Dendritic cell treated with granulocyte-macrophage colony-stimulating factor and Interleukin-4, amounts not matched to agents 40 ng/mL and 50 ng/mL, for 4 days (primary cell): ENCODE measurements at regions not wholly inside any gene's neighbourhood (a gene's known extent, or its start where the extent isn't known, plus 50 kb on each side); places are given as distances from the start of the nearest gene placed in this dataset.

Source experiments
- H3K27ac Mint-ChIP-seq: one replicate; pipeline ENCODE4 v1.8.0; 2022; ENCODE audit warnings: mild to moderate bottlenecking, mixed read lengths
- H3K27me3 Mint-ChIP-seq: one replicate; pipeline ENCODE4 v1.8.0; 2022; ENCODE audit warnings: mild to moderate bottlenecking, mixed read lengths
- H3K36me3 Mint-ChIP-seq: one replicate; pipeline ENCODE4 v1.8.0; 2022; ENCODE audit warnings: low read depth, mixed read lengths
- H3K4me1 Mint-ChIP-seq: one replicate; pipeline ENCODE4 v1.8.0; 2022; ENCODE audit warnings: low read depth, mixed read lengths
- H3K4me3 Mint-ChIP-seq: one replicate; pipeline ENCODE4 v1.8.0; 2022; ENCODE audit warnings: mild to moderate bottlenecking, moderate library complexity, mixed read lengths
- H3K9me3 Mint-ChIP-seq: one replicate; pipeline ENCODE4 v1.8.0; 2022; ENCODE audit warnings: mixed read lengths
- intact Hi-C: fragments of 100-400 bp; cut with micrococcal nuclease; formaldehyde crosslinking; loops from one replicate; pipeline ENCODE4 v1.15.0; 2022

DNA sequence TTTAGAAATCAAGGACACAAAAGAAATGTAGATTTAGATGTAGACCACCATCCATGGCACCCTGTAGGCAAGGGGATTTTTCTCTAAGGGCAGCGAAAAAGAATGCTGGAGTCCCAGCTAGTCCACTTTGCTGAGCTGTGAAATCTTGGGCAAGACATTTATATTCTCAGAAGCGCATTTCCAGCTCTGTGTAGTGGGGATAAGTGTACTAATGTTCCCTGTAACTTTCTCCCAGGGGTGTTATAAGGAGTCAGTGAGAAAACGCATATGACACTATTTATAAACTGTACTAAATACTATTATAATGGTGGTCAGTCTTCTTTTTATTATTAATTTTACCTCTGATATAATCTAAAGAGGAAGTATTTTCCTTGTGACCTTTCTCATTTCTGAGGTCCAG is 133.4 kb upstream of the FRMD6 start:
- Mint-ChIP-seq H3K27ac (no peak overlapping the region), H3K4me3 (no peak overlapping the region), H3K36me3 (no peaks in the 10 kb centered on the region), H3K9me3 (no peaks in the 10 kb centered on the region), H3K27me3 (no peaks in the 10 kb centered on the region), H3K4me1 (no peaks in the 10 kb centered on the region)
- intact Hi-C loops, result no loop called here

DNA sequence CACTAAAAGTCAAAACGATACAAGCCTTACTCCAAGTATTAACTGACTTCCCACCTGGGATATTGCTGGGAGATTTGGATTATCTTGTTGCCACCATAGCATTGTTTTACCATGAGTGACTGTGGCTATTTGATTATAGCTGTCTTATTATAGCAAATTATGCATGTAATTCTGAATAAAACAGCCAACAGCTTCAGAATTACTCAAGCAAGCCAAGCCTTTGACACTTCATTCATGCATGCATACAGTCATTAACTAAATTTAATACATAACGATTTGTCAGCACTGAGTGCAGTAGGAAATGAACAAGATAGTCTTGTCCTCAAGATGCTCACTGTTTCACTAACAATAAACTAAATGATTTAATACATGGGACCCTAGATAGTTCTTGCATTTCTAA is 133.0 kb upstream of the FRMD6 start:
- Mint-ChIP-seq H3K36me3 (no peaks in the 10 kb centered on the region), H3K4me1 (no peaks in the 10 kb centered on the region), H3K27me3 (no peaks in the 10 kb centered on the region)

DNA sequence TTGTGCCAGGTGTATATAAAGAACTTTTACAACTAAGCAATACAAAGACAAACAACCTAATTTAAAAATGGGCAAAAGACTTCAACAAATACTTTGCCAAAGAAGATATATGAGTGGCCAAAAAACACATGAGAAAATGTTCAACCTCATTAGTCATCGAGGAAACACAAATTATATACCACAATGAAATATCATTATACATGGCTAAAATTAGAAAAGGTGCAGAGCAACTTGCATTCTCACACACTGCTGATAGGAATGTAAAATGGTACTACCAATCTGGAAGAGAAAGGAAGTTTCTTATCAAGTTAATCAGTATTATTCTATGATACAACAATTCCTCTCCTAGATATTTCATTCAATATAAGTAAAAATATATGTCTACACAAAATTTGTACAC is 131.6 kb upstream of the FRMD6 start:
- H3K27ac Mint-ChIP-seq, result no peak overlapping the region
- H3K27me3 Mint-ChIP-seq, result no peaks in the 10 kb centered on the region
- H3K36me3 Mint-ChIP-seq, result no peaks in the 10 kb centered on the region
- no peaks in the 10 kb centered on the region for H3K4me1 Mint-ChIP-seq
- intact Hi-C loops, result no loop called here
- H3K4me3 Mint-ChIP-seq, result no peak overlapping the region
- H3K9me3 Mint-ChIP-seq, result no peaks in the 10 kb centered on the region

More for the DNA sequence above, 133.0 kb upstream of the FRMD6 start:
- intact Hi-C loops, result no loop called here
- no peak overlapping the region for H3K27ac Mint-ChIP-seq
- H3K9me3 Mint-ChIP-seq, result no peaks in the 10 kb centered on the region
- H3K4me3 Mint-ChIP-seq, result no peak overlapping the region

DNA sequence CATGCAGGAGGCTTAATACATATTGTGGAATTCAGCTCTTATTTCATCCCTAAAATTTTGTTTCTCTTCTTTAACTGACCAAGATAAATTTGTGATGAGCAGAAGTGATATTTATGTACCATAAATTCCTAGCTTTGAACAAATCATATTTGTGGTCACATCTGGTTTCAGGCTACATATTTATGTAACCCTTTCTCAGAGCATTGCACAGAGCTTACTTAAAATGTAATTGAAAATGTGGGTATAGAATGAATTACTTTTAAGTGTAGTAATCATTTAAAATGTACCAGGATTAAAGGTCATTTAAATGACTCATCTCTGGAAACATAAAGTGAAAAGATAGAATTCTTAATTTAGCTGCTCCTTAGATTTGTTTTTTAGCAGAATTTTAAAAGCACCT is 129.9 kb upstream of the FRMD6 start:
- intact Hi-C loops, result no loop called here
- no peaks in the 10 kb centered on the region for H3K9me3 Mint-ChIP-seq
- no peak overlapping the region for H3K27ac Mint-ChIP-seq
- H3K36me3 Mint-ChIP-seq, result no peaks in the 10 kb centered on the region
- H3K27me3 Mint-ChIP-seq, result no peaks in the 10 kb centered on the region
- no peak overlapping the region for H3K4me3 Mint-ChIP-seq
- no peaks in the 10 kb centered on the region for H3K4me1 Mint-ChIP-seq

DNA sequence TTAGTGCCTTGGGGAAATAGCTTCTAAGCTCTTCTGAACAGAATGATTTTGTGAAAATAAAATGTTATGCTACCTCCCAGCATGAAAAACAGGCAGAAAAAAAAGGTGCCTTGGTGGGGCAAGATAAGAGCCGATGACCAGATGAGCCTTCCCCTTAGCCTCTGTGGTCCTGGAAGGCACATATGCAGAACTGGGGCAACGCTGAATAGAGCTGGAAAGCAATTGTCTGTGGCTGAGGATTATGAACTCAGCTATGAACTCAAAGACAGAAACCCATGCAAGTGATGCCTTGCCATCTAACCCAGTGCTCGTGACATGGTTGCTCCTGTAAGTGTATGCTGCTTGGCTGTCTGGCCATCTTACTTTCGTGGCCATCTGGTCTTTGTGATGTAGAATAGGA is 128.5 kb upstream of the FRMD6 start:
- Mint-ChIP-seq H3K9me3 (no peaks in the 10 kb centered on the region), H3K27me3 (no peaks in the 10 kb centered on the region), H3K27ac (no peak overlapping the region), H3K36me3 (no peaks in the 10 kb centered on the region), H3K4me1 (no peaks in the 10 kb centered on the region), H3K4me3 (no peak overlapping the region)
- intact Hi-C loops, result no loop called here

DNA sequence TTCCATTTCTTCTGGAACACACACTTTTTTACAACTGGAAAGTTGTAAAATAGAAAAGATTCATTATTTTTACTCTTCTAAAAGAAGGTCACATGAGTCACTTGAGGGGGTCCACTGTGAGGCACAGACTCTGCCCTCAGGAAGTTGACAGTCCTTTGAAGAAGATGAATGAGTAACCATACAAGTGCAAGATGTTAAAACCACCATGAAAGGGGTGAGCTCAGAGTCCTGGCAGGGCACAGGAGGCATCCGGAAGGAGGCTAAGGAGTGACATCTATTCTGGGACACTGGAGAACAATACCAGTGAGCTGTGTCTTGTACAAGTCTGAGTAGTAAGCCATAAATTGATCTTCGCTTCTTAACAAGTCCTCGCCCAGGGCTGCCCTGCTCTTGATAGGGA is 126.0 kb upstream of the FRMD6 start:
- no peak overlapping the region for H3K27ac Mint-ChIP-seq
- H3K36me3 Mint-ChIP-seq, result no peaks in the 10 kb centered on the region
- H3K4me1 Mint-ChIP-seq, result no peaks in the 10 kb centered on the region
- no peaks in the 10 kb centered on the region for H3K9me3 Mint-ChIP-seq
- no peak overlapping the region for H3K4me3 Mint-ChIP-seq
- no peaks in the 10 kb centered on the region for H3K27me3 Mint-ChIP-seq
- intact Hi-C loops, result no loop called here

DNA sequence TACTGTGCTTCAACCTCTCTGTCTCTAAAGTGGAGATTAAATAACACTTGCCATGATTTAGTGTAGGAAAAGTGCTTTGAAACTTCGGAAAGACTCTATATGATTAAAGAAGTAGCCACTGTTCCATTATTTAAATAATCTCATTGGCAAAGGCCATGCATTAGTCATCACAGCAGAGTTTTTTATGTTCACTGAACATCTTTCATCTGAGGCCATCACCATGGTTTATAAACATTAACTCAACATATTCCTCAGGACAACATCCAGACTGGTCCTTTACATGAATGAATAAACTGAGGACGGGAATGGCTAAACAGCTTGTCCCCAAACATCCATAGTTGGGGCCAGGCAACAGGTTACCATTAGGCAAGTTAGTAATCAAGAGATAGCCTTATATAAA is 124.6 kb upstream of the FRMD6 start:
- Mint-ChIP-seq H3K4me3 (no peak overlapping the region), H3K36me3 (no peaks in the 10 kb centered on the region), H3K4me1 (no peaks in the 10 kb centered on the region), H3K9me3 (no peaks in the 10 kb centered on the region), H3K27ac (no peak overlapping the region), H3K27me3 (no peaks in the 10 kb centered on the region)
- intact Hi-C loops, result no loop called here

DNA sequence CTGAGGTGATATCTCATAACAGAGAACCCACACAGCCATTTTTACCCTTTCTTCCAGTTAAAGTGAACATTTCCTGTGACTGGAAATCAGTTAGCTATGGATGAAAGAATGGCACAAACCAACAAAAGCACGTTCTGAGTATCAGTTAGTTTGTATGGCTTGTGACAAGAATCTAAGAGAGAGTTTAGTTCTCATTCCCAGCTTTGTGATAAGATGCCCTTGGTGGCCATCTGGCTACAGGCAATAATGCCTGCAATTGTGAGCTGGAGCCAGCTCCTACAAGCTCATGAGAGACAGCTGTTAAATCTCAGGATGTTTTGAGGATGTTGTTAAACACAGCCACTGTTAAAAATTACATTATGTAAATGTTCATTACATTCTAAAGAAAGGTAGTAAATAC is 122.0 kb upstream of the FRMD6 start:
- intact Hi-C loops, result no loop called here
- Mint-ChIP-seq H3K4me1 (no peaks in the 10 kb centered on the region), H3K27me3 (no peaks in the 10 kb centered on the region), H3K27ac (no peak overlapping the region), H3K4me3 (no peak overlapping the region), H3K36me3 (no peaks in the 10 kb centered on the region), H3K9me3 (no peaks in the 10 kb centered on the region)

DNA sequence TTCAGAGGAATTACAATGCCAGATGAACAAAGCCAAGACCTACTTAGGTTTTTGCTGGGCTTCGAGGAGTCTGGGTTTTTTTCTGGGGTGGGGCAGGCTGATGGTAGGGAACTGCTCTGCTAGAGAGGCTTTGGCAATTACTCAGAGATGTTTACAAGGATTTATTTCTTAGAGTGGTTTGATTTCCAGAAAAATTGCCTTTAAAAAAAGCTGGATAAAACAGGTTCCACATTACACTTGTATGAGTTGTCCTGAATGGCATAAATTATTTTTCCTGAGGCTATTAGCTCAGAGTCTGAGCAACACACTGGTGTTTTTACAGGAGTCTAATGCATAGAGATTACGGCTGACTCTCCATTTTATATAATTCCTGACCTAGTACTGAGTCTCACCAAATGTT is 118.5 kb upstream of the FRMD6 start:
- Mint-ChIP-seq H3K27ac (no peak overlapping the region), H3K27me3 (no peaks in the 10 kb centered on the region), H3K9me3 (no peaks in the 10 kb centered on the region), H3K4me3 (no peak overlapping the region), H3K4me1 (no peaks in the 10 kb centered on the region), H3K36me3 (no peaks in the 10 kb centered on the region)
- intact Hi-C loops, result no loop called here

DNA sequence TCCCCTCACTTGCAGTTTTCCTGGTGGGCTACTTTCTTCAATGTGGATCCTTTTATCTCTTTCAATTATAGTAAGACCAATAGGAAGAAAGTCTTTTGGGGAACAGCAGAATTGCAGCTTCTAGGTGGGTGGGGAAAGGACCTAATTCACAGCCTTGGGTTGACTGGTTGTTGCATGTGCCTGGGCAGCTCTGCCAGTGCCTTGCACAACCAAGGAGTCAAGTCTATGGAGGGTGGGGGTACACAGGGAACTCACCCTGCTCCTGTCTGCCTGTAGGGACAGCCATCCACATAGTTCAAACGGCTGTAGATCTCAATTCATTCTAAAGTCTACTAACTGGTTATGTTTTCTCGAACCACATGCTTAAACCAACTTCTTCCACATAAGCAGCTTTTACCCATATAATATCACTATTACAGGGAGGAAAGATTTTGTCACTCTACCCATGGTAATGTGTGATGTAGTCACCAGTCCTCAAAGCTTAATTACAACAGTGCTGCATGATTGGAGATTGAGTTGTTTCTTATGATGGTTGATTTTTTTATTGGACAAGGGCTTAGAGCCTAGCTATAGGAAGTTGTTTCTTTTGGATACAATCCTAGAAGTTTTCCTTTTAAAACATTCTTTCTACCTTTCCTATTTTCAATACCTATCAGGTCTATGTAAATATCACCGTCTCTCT is 117.7 kb upstream of the FRMD6 start:
- intact Hi-C loops, result no loop called here
- no peak overlapping the region for H3K4me3 Mint-ChIP-seq
- no peaks in the 10 kb centered on the region for H3K9me3 Mint-ChIP-seq
- H3K4me1 Mint-ChIP-seq, result no peaks in the 10 kb centered on the region
- no peak overlapping the region for H3K27ac Mint-ChIP-seq
- no peaks in the 10 kb centered on the region for H3K36me3 Mint-ChIP-seq
- H3K27me3 Mint-ChIP-seq, result no peaks in the 10 kb centered on the region

DNA sequence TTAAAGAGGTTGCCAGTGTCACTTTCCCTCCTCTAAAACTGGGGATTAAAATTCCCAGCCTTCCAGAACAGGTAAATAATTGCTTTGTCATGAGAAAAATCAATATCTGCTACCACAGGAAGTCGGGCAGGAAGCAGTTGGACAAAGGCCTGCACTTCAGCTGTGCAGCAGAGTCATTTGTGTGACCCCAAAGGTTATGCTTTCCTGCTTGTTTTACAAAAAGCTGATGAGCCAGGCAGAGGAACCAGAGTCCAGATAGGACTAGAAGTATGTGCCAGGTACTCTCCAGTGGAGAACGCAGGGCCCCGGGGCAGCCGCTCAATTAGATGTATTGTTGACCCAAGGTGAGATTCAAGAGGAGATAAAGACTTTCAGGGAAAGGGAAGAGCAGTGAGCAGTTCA is 117.1 kb upstream of the FRMD6 start:
- Mint-ChIP-seq H3K27ac (no peak overlapping the region), H3K4me1 (no peaks in the 10 kb centered on the region), H3K4me3 (no peak overlapping the region), H3K36me3 (no peaks in the 10 kb centered on the region), H3K9me3 (no peaks in the 10 kb centered on the region), H3K27me3 (no peaks in the 10 kb centered on the region)
- intact Hi-C loops, result no loop called here

DNA sequence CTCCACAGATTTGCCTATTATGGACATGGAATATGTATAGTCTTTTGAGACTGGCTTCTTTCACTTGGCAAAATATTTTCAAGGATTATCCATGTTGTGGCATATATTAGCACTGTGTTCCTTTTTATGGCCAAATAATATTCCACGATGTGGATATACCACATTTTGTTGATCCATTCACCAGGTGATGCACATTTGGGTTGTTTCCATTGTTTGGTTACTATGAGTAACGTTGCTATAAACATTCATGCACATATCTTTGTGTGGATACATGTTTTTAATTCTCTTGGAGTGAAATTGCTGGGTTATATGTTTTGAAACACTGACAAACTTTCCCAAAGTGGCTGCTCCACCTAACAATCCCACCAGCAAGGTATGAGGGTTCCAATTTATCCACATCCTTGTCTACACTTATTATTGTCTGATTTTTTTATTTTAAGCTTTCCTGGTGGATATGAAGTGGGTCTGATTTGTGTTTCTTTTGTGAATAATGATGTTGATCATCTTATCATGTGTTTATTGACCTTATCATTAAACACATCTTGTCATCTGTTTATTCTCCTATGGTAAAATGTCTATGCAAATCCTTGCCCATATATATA is 116.2 kb upstream of the FRMD6 start:
- H3K27ac Mint-ChIP-seq, result no peak overlapping the region
- intact Hi-C loops, result no loop called here
- no peaks in the 10 kb centered on the region for H3K4me1 Mint-ChIP-seq
- no peaks in the 10 kb centered on the region for H3K9me3 Mint-ChIP-seq
- no peaks in the 10 kb centered on the region for H3K27me3 Mint-ChIP-seq
- no peaks in the 10 kb centered on the region for H3K36me3 Mint-ChIP-seq
- no peak overlapping the region for H3K4me3 Mint-ChIP-seq

DNA sequence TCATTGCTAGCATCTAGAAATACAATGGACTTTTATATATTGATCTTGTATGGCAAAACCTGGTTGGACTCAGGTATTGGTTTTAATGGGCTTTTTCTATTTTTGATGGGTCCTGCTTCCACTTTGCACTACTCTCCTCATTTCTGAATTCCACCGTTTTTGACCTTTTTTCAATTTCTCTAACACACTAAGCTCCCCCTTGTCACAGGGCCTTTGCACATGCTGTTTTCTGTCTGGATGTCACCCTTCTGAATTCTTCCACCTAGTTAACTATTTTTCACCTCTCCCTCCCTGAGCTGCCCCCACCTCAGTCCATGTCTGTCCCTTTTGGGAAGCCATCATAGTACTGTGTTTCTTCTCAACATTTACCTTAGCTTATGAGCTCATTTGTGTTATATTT is 112.7 kb upstream of the FRMD6 start:
- no peaks in the 10 kb centered on the region for H3K4me1 Mint-ChIP-seq
- intact Hi-C loops, result no loop called here
- no peaks in the 10 kb centered on the region for H3K9me3 Mint-ChIP-seq
- H3K27me3 Mint-ChIP-seq, result no peaks in the 10 kb centered on the region
- no peak overlapping the region for H3K27ac Mint-ChIP-seq
- no peaks in the 10 kb centered on the region for H3K36me3 Mint-ChIP-seq
- H3K4me3 Mint-ChIP-seq, result no peak overlapping the region

DNA sequence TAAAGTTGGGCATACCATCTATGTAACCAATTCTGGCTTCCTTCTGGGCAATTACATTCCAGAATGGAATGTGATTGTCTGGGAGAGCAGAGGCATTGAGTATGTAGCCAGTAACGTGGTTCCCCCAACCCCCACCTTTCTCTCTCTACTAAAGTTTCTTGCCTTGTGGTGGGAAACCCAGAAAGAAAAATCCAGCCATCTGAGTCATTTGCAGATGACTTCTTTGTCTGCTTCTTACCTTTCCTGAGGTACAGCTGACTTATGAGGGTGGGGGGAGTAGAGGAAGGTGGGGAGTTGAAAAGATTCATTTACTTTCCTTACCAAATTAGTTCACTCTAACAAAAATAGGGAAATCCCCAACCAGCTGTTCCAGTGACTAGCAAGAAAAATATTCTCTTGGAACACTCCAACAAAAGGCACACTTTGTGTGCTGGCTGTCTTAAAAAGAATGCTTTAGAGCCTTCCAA is 112.1 kb upstream of the FRMD6 start:
- no peaks in the 10 kb centered on the region for H3K4me1 Mint-ChIP-seq

DNA sequence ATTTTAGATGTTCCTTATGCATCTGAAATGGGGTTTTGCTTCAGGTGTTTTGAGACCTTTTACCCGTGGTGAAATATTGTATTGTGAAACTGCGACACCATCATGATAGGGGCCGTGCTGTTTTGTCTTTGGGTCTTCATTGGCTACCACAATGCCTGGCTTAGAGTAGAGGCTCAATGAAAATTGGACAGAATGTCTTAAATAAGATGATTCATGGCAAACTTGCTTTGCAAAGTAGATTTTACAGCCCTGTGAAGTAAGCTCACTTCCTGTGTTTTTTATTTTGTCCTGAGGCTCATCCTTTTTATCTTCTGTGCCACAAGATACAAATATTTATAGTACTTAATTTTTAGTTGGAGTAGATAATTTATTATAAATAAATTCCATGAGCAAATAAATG is 111.3 kb upstream of the FRMD6 start:
- no peak overlapping the region for H3K27ac Mint-ChIP-seq
- H3K27me3 Mint-ChIP-seq, result no peaks in the 10 kb centered on the region
- no peaks in the 10 kb centered on the region for H3K4me1 Mint-ChIP-seq
- H3K9me3 Mint-ChIP-seq, result no peaks in the 10 kb centered on the region
- no peak overlapping the region for H3K4me3 Mint-ChIP-seq
- H3K36me3 Mint-ChIP-seq, result no peaks in the 10 kb centered on the region
- intact Hi-C loops, result no loop called here

More for the DNA sequence above, 112.1 kb upstream of the FRMD6 start:
- Mint-ChIP-seq H3K9me3 (no peaks in the 10 kb centered on the region), H3K36me3 (no peaks in the 10 kb centered on the region), H3K4me3 (no peak overlapping the region), H3K27ac (no peak overlapping the region), H3K27me3 (no peaks in the 10 kb centered on the region)
- intact Hi-C loops, result no loop called here
